ENCODE measurements at regions not wholly inside any gene's neighbourhood (a gene's known extent, or its start where the extent isn't known, plus 50 kb on each side); places are given as distances from the start of the nearest gene placed in this dataset.
A peak's percentile ranks its signal among the peaks of the same experiment; 100 is the strongest.

- no peak for DNase-seq
Measured at GRCh38 chr20:4600308-4601014, 85.8 kb upstream of the PRNP start.

GRCh38 chr20:4597215-4597614 lies 89.0 kb upstream of the PRNP start:
- no peak for DNase-seq

GRCh38 chr20:4593149-4593525 lies 93.1 kb upstream of the PRNP start:
- no peak for DNase-seq

- DNase-seq, result peak; percentile 43
Measured at GRCh38 chr20:4592316-4593148, 93.7 kb upstream of the PRNP start.

GRCh38 chr20:4591975-4592315 lies 94.3 kb upstream of the PRNP start:
- DNase-seq, result no peak

GRCh38 chr20:4585758-4586157 lies 100.5 kb upstream of the PRNP start:
- DNase-seq, result no peak

- no peak for DNase-seq
Measured at GRCh38 chr20:4585104-4585753, 101.0 kb upstream of the PRNP start.

- no peak for DNase-seq
Measured at GRCh38 chr20:4584510-4584909, 101.7 kb upstream of the PRNP start.

- no peak for DNase-seq
Measured at GRCh38 chr20:4581838-4582237, 104.4 kb upstream of the PRNP start.

- no peak for DNase-seq
Measured at GRCh38 chr20:4578375-4578774, 107.9 kb upstream of the PRNP start.

GRCh38 chr20:4574356-4574690 lies 111.9 kb upstream of the PRNP start:
- DNase-seq, result no peak

- DNase-seq, result no peak
Measured at GRCh38 chr20:4573564-4574355, 112.5 kb upstream of the PRNP start.

- no peak for DNase-seq
Measured at GRCh38 chr20:4571759-4572531, 114.3 kb upstream of the PRNP start.

GRCh38 chr20:4569865-4570264 lies 116.4 kb upstream of the PRNP start:
- DNase-seq, result no peak

GRCh38 chr20:4569092-4569491 lies 117.2 kb upstream of the PRNP start:
- no peak for DNase-seq

- DNase-seq, result no peak
Measured at GRCh38 chr20:4568361-4568959, 117.8 kb upstream of the PRNP start.

GRCh38 chr20:4567170-4567569 lies 119.1 kb upstream of the PRNP start:
- no peak for DNase-seq

GRCh38 chr20:4563534-4563933 lies 122.7 kb upstream of the PRNP start:
- peak; percentile 2 for DNase-seq

- DNase-seq, result no peak
Measured at GRCh38 chr20:4563031-4563430, 123.2 kb upstream of the PRNP start.

GRCh38 chr20:4560667-4561066 lies 125.6 kb upstream of the PRNP start:
- DNase-seq, result no peak

- no peak for DNase-seq
Measured at GRCh38 chr20:4559906-4560305, 126.3 kb upstream of the PRNP start.

GRCh38 chr20:4559106-4559505 lies 127.2 kb upstream of the PRNP start:
- DNase-seq, result no peak
